ENCODE measurements at regions not wholly inside any gene's neighbourhood (a gene's known extent, or its start where the extent isn't known, plus 50 kb on each side); places are given as distances from the start of the nearest gene placed in this dataset.

- no peak for TF ChIP-seq SIN3A (IDR thresholded peaks at IDR 0.05; ENCODE audit: borderline replicate concordance, low read depth, low read length)
- TF ChIP-seq POLR2AphosphoS5 (IDR thresholded peaks at IDR 0.05; ENCODE audit: low read depth, low read length) = no peak
- no peak for TF ChIP-seq EZH2phosphoT487 (IDR thresholded peaks at IDR 0.05; ENCODE audit: borderline replicate concordance, low read depth)
- no peak for TF ChIP-seq JUND (IDR thresholded peaks at IDR 0.05)
Measured at GRCh38 chr2:155895016-155895415, 437.5 kb downstream of the NR4A2 start.
